Glutamatergic neuron (in vitro differentiated cells): ENCODE measurements at regions not wholly inside any gene's neighbourhood (a gene's known extent, or its start where the extent isn't known, plus 50 kb on each side); places are given as distances from the start of the nearest gene placed in this dataset.

Experiments used
- DNase-seq: peaks from one replicate; pipeline ENCODE4 v3.0.0; 2022
- H3K27ac Mint-ChIP-seq: one replicate; pipeline ENCODE4 v1.8.0; 2020; ENCODE audit warnings: mild to moderate bottlenecking, mixed read lengths, inconsistent platforms; ENCODE audit not compliant: unreplicated experiment
- H3K27me3 Mint-ChIP-seq: one replicate; pipeline ENCODE4 v1.8.0; 2020; ENCODE audit warnings: mild to moderate bottlenecking, moderate library complexity, mixed read lengths, inconsistent platforms; ENCODE audit not compliant: unreplicated experiment
- H3K36me3 Mint-ChIP-seq: one replicate; pipeline ENCODE4 v1.8.0; 2020; ENCODE audit warnings: mild to moderate bottlenecking, mixed read lengths, inconsistent platforms; ENCODE audit not compliant: unreplicated experiment
- H3K4me1 Mint-ChIP-seq: one replicate; pipeline ENCODE4 v1.8.0; 2020; ENCODE audit warnings: mild to moderate bottlenecking, low read depth, mixed read lengths, inconsistent platforms; ENCODE audit not compliant: unreplicated experiment
- H3K4me3 Mint-ChIP-seq: one replicate; pipeline ENCODE4 v1.8.0; 2020; ENCODE audit warnings: mild to moderate bottlenecking, mixed read lengths, inconsistent platforms; ENCODE audit not compliant: unreplicated experiment
- H3K9me3 Mint-ChIP-seq: one replicate; pipeline ENCODE4 v1.8.0; 2020; ENCODE audit warnings: mild to moderate bottlenecking, moderate library complexity, mixed read lengths, inconsistent platforms; ENCODE audit not compliant: unreplicated experiment
- CTCF ChIP-seq: fragments of 200-600 bp; sonication (generic); IDR thresholded peaks from one replicate; pipeline ENCODE4 v1.5.0; 2021; ENCODE audit not compliant: partially characterized antibody, unreplicated experiment

GRCh38 chr5:73273379-73274050 lies 100.5 kb downstream of the TMEM174 start:
- DNase-seq = no peak
- H3K27me3 Mint-ChIP-seq = peaks cover 9% of the 10 kb centered on the region

GRCh38 chr5:73272351-73272750 lies 99.4 kb downstream of the TMEM174 start:
- H3K9me3 Mint-ChIP-seq = peaks cover 8% of the 10 kb centered on the region
- H3K27ac Mint-ChIP-seq = no peak overlapping the region
- H3K4me1 Mint-ChIP-seq = peaks cover 41% of the 10 kb centered on the region
- peaks cover 4% of the 10 kb centered on the region for H3K36me3 Mint-ChIP-seq
- no peak for TF ChIP-seq CTCF
- no peak overlapping the region for H3K4me3 Mint-ChIP-seq
- H3K27me3 Mint-ChIP-seq = peaks cover 9% of the 10 kb centered on the region
- no peak for DNase-seq

More at GRCh38 chr5:73273379-73274050, 100.5 kb downstream of the TMEM174 start:
- Mint-ChIP-seq H3K4me1 (peaks cover 51% of the 10 kb centered on the region), H3K27ac (no peak overlapping the region), H3K4me3 (no peak overlapping the region), H3K36me3 (peaks cover 4% of the 10 kb centered on the region), H3K9me3 (peaks cover 10% of the 10 kb centered on the region)
- TF ChIP-seq CTCF = no peak

- H3K4me3 Mint-ChIP-seq = no peak overlapping the region
Observed at GRCh38 chr5:73268826-73269225, 95.8 kb downstream of the TMEM174 start.

GRCh38 chr5:73267766-73268435 lies 94.9 kb downstream of the TMEM174 start:
- TF ChIP-seq CTCF = no peak
- DNase-seq = no peak
- no peaks in the 10 kb centered on the region for H3K36me3 Mint-ChIP-seq
- H3K4me1 Mint-ChIP-seq = peaks cover 25% of the 10 kb centered on the region
- no peak overlapping the region for H3K27ac Mint-ChIP-seq
- H3K4me3 Mint-ChIP-seq = no peak overlapping the region
- H3K27me3 Mint-ChIP-seq = peaks cover 5% of the 10 kb centered on the region
- H3K9me3 Mint-ChIP-seq = no peaks in the 10 kb centered on the region

More at GRCh38 chr5:73268826-73269225, 95.8 kb downstream of the TMEM174 start:
- Mint-ChIP-seq H3K27me3 (peaks cover 5% of the 10 kb centered on the region), H3K36me3 (no peaks in the 10 kb centered on the region), H3K4me1 (peaks cover 29% of the 10 kb centered on the region), H3K27ac (no peak overlapping the region), H3K9me3 (no peaks in the 10 kb centered on the region)
- DNase-seq = no peak
- TF ChIP-seq CTCF = no peak
